Endothelial cell of hepatic sinusoid (primary cell): ENCODE measurements at regions not wholly inside any gene's neighbourhood (a gene's known extent, or its start where the extent isn't known, plus 50 kb on each side); places are given as distances from the start of the nearest gene placed in this dataset.
"Not testable (repeated sequence)": the region's sequence is repeated elsewhere in the genome, so short reads cannot be mapped to it uniquely, and the experiment has no call there.

Experiments
- in situ Hi-C: cut with HindIII; loops from 2 replicates; pipeline ENCODE4 v1.10.0; 2017; ENCODE audit warnings: low sequenced_read_pairs

DNA sequence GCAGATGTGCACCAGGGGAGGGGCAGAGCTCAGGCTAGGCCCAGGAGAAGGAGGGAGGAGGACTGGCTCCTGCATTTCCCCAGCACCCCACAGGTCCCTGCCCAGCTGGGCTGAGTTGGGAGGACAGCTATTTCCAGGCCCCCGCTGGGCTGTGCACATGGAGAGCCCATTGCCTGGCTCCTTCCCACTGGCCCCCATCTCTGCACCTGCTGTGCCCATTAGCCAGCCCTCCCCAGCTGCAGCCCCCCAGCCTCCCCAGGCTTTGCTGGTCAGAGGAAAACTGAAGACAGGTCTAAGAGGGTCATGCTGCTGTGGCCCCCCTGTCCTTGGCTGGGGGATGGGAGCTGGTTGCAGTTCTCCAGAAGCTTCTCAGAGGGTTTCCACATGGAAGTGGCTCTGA is 81.8 kb upstream of the SHANK2 start:
- in situ Hi-C loops, result no loop called here

DNA sequence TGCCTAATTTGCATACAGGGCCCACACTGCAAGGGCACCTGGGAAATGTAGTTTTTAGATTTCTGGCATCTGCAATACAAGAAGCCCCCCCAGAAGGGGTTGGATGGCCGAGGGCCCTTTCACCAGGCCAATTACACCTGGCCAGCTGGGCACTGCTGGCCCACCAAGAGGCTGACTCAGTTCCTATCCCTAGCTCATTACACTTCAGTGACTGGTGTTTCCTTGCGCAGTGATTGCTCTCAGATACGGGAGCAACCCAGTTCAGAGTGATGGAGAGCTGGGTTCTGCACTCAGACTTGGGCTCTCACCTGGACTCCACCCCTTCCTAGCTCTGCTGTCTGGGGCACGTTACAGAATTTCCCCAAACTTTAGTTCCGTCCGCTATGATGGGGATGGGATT is 81.1 kb upstream of the SHANK2 start:
- in situ Hi-C loops, result no loop called here

DNA sequence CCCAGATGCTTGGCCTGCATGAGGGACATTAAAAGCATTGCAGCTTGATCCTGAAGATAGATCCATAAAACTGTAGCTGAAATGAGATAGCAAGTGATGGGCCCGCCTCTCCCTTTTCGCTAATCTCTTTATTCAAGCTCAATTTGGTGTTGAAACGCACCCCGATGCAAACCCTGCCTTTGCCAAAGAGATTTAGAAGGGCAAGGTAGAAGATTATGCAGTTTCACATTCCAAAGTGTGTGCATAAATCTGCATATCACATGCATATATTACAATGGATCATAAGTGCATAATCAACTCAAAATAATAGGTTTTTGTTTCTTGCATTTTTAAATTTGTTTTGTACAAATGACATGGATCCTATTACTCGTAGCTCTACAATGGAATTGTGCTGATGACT is 80.1 kb upstream of the SHANK2 start:
- in situ Hi-C loops, result no loop called here

DNA sequence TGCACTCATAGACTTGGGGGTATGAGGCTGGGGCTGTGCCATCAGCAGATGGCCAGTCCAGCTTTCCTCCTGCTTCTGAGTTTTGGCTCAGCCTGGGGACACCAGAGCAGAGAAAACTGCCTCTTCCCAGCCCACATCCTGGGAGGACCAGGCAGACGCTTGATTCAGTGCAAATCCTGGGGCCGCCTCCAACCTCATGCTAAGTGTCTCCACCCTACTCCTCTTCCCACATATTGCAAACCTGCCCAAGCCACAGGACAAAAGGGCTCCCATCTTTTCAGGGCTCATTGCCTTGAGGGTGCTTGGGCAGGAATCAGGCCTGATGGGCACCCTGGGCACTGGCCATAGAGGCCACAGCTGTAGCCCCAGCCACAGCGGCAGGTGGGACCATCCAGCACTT is 79.7 kb upstream of the SHANK2 start:
- in situ Hi-C loops, result no loop called here

DNA sequence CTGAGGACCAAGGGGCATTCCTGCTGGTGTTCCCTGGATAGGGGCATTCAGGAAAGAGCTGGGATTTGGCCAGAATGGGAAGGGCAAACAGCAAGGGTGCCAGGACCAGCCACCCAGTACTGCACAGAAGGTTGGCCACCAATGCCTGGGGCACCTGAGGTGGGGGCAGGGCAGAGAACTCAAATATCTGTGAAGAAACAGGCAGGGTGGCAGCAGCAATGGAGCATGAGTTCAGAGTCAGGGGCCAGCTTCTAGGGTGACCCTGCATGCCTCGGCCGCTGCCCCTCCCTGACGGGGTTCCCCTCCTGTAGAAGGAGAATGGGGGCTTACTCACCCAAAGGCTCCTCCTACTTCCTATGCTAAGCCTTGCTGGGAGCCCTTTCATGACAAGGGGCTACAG is 79.3 kb upstream of the SHANK2 start:
- in situ Hi-C loops, result no loop called here

DNA sequence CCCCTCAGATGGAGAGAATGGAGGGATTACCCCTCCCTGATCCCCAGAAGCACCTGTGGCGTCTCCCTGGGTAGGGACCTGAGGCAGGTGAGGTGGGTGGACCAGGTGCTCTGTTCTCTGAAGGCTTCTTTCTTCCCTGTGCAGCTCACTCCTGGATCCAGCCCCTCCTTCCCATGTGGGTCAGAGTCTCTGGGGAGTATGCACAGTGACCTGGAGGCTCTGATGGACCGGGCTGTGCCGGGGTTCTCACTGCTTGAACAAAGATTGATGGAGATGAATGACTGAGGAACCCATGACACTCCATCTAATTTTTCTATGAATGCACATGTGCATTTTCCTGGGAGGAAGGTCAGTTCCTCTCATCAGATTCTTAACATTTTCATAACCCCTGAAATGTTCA is 78.6 kb upstream of the SHANK2 start:
- in situ Hi-C loops, result no loop called here

DNA sequence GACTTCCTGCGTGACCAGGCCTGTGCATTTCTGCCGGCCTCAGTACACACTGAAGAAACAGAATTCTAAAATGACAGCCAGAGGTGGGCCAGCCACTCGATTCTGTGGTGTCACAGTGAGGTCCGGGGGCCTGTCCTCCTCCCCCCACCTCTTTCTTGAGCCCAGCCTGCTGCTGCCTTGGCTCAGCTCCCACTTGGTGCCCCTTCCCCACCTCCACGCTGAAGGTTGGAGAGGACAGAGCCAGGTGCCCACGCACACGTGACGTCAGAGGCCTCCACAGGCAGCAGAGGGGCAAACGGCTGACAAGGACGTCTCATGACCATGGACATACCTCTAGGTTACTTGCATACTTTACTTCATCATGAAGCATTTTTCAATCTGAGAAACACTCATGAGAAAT is 78.0 kb upstream of the SHANK2 start:
- in situ Hi-C loops, result no loop called here

DNA sequence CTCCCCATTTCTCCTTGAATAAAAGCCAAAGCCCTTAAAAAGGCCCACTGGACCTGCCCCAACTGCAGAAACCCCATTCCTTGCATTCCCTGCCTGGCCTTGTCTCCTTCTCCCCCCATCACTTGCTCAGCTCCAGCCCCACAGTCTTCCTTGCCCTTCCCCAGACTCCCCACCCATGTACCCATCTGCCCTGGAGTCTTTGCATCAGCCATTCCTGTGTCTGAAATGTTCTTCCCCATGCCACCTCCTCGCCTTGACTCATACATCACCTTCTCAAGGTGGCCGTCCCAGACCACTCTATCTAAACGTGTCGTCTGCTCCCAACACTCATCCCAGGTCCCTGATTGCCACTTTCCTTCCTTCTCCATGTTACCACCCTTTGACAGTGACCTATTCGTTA is 77.4 kb upstream of the SHANK2 start:
- in situ Hi-C loops, result no loop called here

DNA sequence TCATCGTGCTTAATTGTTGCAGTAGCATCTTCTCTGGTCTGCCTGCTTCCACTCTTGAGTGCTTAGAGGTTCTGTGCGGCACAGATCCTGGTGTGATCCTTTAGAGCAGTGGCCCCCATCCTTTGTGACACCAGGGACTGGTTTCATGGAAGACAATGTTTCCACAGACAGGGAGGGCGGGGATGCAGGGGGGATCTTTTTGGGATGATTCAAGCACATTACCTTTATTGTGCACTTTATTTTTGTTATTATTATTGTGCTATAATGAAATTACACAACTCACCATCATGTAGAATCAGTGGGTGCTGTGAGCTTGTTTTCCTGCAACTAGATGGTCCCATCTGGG is 76.8 kb upstream of the SHANK2 start:
- in situ Hi-C loops, result no loop called here

DNA sequence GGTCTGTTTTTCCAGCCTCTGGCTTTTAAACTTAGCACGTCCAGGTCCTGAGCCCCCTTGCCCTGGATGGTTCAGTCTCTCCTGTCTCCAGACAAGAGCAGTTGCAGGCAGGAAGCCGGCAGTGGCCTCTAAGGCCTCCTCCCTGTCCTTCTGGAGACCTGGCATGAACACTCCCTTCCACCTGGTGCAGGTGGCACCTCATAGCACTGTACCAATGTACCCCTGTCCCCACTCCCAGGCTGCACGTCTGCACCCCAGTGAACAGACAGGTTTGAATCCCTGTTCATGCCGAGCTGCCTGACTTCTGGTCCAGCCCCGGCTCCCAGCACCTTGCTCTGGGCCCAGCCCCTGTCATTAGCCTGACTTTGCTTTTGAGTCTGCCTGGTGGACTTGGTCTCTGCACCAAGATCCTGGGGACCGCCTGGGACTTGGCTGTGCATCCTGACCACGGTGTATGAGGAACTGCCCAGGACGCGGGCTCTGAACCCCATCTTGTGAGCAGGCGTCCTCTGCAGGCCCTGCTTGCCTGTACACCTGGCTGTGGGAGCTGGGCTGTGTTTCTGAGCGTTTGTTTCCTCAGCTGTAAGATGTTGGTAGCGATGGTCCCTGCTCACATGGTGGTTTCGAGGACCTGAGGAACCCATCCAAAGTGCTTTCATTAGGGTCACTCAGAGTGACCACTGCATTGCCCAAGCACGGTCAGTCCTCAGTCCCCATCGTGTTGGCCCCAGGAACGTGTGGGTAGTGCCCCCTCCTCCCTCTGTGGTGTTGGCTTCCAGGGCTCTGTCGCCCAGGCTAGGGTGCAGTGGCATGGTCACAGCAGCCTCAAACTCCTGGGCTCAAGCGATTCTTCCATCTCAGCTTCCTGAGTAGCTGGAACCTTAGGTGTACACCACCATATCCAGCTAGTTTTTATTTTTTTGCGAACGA is 75.0 kb upstream of the SHANK2 start:
- in situ Hi-C loops, result no loop called here

DNA sequence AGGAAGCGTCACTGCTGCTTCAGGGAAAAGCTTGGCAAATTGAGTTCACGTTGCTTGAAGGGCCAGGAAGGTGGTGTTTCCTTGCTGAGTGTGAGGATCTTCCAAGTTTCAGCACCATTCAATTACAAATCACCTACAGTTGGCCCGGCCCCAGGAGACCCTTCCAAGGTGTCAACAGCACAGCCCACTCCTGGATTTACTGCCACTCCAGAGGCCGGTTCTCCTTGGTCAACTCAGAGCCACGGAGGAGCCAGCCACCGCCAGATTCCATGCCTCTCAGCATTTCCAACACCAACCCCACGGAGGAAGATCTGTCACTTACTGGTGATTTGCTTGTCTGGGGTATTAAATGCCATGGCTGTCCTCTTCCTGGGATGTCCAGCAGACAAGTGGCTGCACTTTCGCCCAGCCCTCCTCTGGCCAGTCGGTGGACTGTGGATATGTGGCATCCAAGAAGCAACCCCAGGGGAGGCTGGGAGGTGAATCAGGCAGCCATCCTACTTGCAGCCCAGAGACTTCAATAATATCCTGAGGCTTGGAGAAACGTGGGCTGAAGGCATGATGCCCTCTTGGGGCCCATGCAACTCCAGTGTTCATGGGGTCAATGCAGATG is 74.1 kb upstream of the SHANK2 start:
- in situ Hi-C loops, result no loop called here

DNA sequence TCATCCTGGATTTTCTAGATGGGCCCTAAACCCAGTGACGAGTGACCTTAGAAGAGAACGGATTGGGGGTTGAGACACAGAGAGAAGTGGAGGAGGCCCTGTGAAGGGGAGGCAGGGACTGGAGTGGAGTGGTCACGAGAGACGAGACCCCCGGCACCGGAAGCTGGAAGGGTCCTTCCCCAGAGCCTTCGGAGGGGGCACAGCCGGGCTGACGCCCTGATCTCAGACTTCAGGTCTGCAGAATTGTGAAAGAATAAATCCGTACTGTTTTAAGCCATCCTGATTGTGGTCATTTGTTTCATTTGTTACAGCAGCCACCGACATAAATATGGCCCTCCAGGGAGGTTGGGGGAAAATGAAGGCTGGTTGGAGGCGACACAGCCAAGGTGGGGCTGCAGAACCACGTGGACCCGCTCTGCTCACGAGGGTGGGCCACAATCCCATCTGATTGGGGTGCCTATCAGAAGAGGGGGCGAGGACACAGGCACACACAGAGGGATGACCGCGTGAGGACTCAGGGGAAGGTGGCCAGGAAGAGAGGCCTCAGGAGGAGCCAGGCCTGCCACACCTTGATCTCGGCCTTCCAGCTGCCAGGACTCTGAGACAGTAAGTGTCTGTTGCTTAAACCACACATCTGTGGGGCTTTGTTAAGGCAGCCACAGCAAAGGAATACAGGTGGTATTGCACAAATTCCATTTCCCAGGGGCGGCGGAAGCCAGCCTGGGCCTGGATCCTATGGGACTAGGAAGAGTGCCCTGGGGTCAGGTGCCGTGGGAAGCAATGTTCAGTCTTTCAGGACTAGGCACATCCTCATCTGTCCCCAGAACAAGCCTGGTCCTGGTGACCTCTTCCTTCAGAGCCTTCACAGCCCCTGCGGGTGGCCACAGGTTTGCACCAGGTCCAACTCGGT is 73.3 kb upstream of the SHANK2 start:
- in situ Hi-C loops, result no loop called here

DNA sequence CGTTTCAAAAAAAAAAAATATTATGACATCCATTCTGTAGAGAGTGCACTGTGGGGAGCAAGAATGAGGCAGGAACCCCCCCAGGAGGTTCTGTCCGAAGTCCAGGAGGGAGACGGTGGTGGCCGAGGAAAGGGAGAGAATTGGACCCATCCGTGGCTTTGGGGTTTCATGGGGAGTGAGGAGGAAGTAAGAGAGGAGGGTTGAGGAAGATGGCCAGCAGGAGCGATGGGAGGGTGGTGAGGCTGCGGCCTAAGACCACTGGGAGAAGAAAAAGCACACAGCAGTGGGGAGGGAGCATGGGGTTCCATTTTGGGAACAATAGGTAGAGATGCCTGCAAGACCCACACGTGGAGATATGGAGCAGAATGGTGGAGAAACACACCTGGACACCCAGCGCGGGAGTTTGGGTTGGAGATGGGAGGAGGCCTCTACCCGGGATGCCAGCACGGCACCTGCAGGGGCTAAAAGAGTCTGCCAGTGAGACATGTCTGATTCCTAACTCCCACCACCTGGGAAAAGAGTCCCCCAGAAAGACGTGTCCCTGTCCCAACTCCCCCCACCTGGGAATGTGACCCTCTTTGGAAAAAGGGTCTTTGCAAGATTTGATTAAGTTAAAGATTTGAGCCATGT is 72.5 kb upstream of the SHANK2 start:
- in situ Hi-C loops, result no loop called here

DNA sequence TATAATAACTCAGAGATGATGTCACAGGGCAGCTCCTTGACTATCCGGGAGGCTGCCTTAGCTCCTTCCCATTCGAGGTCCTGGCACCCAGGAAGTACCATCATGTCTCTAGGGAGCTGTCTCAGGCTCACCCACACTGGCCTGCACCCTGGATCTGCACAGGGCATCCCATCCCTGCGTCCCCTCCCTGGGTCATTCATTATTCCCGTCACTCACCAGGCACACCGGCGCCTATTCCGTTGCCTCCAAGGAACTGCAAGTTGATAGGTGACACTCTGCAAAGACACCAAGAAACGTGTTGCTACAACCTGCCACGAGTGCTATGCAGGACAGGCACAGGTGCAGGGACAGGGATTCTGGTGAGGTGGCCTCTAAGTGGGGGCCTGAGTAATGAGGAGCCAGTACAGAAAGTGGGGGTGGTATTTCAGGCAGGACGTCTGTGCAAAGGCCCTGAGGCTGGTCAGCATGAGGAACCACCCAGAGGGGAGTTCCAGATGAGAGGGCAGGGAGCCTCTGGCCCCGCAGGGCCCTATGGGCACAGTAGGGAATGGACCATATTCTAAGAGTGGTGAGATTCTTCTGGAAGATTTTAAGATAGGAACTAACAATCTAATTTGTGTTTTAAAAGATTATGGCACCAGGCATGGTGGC is 71.6 kb upstream of the SHANK2 start:
- in situ Hi-C loops, result no loop called here

DNA sequence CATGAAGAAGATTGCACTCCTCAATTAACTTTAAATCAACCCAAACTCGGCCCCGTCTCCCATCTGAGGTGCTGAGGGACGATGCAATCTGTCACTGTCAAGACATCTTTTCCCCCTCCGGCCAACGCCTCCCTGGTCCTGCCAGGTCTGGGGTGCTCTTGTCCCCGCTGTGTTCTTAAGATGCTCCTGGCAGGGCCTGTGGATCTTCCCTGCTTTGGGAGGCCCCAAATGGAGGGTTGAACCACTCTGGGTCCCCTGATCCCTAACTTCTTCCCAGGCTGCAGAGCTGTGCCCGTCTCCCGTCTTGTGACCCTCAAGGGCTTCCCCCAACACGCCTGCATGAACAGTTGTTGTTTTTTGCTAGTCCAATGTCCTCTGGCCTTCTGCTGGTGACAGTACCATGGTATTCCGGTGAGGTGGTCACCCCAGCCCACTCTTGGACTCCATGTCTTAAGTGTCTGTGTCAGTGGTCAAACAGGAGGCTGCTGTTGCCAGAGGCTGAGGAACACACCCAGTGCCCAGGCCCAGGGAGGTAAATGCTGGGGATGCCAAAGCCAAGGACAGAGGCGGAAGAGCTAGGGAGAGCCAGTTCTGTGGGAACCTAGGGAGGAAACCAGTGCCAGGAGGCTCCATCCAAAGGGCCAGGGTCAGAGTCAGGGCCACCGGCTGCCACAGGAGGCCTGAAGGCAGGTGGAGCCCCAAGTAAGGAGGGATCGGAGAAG is 70.6 kb upstream of the SHANK2 start:
- in situ Hi-C loops, result no loop called here

DNA sequence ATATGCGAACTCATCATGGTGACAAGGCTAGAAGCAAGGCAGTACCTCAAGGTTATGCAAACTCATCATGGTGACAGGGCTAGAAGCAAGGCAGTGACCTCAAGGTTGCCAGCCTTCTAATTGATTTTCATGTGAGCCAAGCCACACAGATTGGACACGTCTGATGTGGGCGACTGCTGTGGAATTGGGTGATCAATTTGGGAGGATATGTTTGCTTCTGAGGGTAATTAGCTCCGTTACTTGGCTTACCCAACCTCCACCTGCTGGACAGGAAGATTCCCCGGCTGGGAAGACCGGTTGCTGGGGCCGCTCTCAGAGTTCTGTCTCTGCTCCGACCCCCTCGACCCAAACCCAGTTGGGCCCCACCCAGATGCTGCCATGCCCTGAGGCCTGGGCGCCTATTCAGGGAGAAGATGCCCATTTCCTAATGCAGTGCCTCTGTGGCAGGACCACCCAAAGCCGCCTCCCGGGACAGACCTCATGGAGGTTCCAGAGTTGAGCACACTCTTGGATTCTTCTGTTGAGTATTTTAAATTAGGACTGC is 69.9 kb upstream of the SHANK2 start:
- in situ Hi-C loops, result no loop called here

DNA sequence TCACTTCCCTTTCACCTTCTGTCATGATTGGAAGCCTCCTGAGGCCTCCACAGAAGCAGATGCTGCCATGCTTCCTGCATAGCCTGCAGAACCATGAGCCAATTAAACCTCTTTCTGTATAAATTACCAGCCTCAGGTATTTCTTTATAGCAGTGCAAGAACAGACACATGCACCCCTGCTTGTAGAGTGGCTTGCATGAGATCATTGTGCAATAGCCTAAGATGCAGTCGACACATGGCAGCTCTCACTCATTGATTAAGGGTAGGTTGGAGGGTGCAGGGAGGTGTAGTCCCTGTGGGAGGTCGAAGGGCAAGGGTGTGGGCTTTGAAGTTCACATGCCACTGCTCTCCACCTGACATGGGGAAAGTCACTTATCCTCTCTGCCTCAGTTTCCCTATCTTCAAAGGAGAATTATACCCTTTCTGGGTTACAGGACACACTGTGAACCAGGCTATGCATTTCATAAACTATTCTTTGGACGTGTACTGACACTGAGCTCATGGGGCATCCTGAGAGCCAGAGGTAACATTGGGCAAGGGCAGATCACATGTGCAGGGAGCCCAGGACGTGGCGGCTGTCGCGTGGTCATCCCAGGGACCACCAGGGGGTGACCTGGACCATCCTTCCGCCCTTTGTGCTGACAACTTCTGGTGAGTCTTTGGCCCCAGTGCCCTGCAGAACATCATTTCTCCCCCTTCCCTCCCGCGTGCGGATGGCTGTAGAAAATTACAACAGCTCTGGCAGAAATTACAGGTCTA is 69.2 kb upstream of the SHANK2 start:
- in situ Hi-C loops, result no loop called here

DNA sequence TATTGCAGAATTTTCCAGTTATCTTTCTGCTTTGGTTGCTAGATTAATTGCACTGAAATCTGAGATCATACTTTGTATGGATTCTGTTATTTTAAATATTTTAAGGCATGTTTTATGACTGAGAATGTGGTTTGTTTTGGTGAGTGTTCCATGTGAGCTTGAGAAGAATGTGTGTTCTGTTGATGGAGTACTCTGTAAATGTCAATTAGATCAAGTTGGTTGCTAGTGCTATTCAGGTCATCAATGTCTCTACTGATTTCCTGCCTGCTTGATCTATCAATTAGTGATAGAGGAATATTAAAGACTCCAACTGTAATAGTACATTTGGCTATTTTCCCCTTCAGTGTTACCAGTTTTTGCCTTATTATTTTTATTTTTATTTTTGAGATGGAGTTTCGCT is 64.3 kb upstream of the SHANK2 start:
- in situ Hi-C loops, result no loop called here

DNA sequence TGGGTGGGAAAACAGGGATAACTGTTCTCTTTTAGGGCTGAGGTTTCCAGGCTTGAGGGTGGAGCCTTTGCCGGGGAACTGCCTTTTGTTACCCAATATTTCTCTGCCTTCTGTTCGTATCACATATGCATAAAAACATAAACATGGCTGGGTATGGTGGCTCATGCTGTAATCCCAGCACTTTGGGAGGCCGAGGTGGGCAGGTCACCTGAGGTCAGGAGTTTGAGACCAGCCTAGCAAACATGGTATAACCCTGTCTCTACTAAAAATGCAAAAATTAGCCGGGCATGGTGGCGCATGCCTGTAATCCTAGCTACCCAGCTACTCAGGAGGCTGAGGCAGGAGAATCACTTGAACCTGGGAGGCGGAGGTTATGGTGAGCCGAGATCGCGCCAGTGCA is 60.2 kb upstream of the SHANK2 start:
- in situ Hi-C loops, result not testable (repeated sequence)
